CD1c-positive myeloid dendritic cell (primary cell): ENCODE measurements at regions not wholly inside any gene's neighbourhood (a gene's known extent, or its start where the extent isn't known, plus 50 kb on each side); places are given as distances from the start of the nearest gene placed in this dataset.
"Not testable (repeated sequence)": the region's sequence is repeated elsewhere in the genome, so short reads cannot be mapped to it uniquely, and the experiment has no call there.

Experiments
- DNase-seq: peaks from one replicate; pipeline ENCODE4 v3.0.0-alpha.2; 2016; ENCODE audit errors: extremely low spot score

DNA sequence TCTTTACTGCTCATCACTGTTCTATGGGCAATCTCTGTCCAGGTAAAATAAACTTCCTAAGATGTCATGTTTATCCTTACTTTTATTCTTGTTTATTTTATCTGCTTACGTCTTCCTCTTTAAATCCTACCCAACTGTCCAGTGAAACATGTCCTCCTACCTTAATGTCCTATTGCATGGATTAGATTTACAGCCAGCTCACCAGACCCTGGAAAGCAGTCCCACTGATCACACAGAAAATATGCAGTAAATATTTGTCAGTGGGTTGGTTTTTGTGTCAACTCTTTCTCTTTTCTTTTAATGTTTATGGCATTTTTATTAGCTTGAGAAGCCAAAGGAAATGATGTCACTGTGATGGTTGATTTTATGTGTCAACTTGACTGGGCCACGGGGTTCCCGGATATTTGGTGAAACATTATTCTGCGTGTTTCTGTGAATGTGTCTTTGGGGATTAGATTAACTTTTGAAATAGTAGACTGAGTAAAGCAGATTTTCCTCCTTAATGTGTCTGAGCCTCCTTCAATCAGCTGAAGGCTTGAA, 258.3 kb downstream of the SRGAP2C start:
- no peak for DNase-seq

DNA sequence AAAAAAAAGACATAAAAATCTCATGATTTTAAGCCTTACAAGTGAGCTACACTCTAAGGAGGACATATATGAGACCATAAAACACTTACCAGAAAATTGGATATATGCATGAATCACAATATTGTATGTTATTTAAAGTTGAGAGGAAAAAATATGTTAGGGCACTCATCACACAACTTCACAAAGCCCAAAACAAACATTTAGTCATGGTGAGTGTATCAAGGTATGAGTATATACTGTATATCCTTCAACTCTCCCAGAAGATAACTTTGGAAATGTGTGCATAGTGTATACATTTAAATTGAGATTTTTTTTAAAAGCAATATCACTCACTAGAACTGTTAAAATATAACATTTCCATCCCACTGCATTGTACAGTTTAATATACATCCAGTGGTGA, 259.3 kb downstream of the SRGAP2C start:
- no peak for DNase-seq

DNA sequence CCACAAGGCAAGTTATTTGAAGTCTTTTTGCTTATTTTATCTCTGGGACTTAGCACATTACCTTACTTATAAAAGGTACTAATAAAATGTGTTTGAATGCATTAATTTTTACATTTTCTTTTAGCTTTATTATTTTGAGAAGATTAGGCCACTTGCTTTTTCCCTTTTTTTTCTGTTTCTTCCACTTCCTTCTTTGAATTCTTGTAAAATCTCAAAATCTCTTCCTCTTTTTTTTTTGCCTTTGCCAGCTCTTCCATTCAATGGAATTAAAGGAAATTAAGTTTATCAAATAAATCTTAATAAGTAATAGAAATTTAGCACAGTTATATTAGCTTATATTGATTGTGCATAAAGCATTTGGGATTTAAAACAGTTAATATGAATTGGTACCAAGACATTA, 260.9 kb downstream of the SRGAP2C start:
- DNase-seq, result peak; percentile 40

DNA sequence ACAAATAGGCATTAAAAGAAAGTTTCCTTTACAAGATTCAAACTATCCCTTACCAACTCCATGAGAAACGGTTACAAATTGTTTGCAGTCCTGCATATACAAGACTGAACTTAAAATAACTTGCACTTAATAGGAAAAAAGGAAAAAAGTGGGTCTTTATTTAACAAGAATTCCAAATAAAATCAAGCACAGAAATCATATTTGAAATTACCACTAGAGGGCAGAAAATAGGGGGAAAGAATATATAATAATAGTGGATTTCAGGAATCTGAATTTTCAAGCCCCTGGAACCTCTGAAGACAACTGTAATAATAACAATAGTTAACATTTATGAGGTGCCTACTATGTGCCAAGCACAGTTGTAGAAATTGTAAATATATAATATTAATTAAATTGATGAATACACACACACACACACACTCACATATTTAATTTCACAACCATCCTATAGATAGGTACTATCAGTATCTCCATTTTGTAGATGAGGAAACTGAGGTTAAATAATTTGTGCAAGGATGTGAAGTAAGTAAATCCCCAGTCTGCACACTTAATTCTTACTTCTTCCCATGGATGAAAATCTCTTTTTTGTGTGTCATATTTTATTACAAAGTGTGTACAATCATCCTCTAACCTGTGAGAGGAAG, 262.6 kb downstream of the SRGAP2C start:
- not testable (repeated sequence) for DNase-seq

DNA sequence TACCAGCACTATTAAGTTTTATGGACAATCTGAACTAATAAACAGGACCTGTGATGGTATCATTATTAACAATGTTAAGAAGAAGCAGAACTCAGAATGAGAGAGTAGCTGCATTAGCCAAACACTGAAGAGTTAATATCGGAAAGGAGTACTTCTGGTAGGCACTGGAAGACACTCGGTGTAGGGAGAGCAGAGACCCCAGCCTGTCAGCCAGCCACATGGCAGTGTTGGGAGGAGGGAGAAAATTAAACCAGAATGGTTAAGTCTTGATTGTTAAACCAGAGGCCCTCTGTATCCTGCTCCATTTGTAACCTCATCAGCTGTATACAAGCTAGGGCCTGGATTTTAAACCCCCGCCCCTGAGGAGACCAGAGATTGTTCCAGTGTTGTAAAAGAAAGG, 263.3 kb downstream of the SRGAP2C start:
- not testable (repeated sequence) for DNase-seq

DNA sequence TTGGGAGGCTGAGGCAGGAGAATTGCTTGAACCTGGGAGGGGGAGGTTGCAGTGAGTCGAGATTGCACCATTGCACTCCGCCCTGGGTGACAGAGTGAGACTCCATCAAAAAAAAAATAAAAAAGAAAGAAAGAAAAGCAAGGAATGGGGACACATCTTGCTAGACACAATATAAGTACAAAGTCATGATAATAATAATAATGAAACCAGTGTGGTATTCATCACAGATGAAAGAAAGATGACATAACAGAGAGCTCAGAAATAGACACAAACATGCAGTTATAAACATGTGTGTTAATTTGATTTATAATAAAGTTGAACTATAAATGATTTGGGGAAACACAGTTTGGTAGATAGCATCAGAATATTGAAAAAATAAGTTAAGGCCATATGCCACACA, 264.1 kb downstream of the SRGAP2C start:
- no peak for DNase-seq

DNA sequence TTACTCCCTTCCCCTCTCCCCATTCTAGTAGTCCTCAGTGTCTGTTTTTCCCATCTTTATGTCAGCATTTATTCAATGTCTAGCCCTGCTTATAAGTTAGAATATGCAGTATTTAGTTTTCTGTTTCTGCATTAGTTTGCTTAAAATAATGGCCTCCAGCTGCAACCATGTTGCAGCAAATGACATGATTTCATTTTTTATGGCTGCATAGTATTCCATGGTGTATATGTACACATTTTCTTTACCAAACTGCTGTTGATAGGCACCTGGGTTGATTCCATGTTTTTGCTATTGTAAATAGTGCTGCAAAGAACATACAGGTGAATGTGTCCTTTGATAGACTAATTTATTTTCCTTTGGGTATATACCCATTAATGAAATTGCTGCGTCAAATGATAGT, 267.7 kb downstream of the SRGAP2C start:
- no peak for DNase-seq

DNA sequence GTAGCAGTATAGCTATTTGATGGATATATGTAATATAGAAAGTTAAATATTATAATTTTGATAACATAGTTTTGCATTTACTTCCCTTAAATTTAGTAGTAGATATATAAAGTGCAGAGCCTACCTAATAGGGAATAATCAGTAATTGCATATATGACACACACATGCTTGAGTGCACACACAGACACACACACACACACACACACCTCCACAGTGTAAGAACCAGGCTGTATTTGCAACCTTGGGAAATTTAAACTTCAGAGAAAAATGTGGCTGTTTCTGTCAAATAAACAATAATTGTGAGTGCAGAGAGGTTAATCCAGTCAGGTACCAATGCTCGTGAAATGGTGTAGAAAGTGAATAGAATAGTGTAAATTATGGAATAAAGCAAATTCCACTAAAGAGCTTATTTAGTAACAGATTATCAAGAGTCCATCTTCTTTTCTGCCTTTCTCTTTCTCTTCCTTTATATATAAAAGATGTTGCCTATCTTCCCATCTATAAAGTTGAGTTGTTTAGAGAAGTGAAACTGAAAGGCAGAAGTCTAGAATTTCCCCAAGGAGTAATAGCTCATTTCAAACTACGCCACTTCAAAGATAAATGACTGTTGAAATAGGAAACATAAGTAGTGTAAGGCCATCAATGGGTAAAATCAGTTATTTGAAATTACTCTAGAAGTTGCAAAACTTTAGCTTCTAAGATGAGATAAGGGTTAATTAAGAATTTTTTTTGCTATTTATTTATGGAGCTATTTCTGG, 273.7 kb downstream of the SRGAP2C start:
- peak; percentile 85 for DNase-seq

DNA sequence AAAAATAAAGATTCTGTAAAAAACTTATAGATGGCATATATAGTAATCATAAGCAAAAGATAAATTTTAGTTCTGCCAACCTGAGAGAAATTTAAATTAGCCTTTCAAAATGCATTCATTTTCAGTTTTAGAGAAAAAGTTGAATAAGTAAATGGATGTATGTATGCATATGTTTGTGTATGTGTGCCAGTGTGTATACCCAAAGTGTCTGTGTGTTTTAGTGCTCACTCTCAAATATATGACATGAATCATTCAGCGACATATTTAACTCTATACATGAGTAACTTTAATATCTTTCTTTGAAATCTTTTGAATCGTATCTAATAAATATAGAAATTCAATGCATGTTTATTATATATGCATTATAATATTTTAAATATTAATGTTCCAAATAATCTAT, 274.5 kb downstream of the SRGAP2C start:
- no peak for DNase-seq

DNA sequence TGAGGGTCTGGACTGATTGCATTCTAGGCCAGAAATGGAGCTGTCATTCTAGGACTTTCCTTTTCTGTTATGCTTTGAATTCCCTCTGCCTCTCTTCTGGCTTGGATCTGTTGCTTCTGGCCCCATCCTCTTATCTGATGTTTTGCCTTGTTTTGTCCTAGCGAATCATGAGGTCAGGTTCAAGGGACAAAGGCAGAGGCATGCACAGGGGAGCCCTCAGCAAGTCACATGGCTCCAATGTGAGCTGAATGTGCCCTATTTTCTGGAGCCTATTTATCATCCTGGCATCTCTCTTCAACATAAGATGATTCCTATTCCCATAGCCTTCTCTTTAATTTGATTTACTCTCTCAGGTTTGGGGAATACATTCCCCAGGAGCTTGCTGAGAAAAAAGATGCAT, 284.6 kb downstream of the SRGAP2C start:
- DNase-seq, result not testable (repeated sequence)

DNA sequence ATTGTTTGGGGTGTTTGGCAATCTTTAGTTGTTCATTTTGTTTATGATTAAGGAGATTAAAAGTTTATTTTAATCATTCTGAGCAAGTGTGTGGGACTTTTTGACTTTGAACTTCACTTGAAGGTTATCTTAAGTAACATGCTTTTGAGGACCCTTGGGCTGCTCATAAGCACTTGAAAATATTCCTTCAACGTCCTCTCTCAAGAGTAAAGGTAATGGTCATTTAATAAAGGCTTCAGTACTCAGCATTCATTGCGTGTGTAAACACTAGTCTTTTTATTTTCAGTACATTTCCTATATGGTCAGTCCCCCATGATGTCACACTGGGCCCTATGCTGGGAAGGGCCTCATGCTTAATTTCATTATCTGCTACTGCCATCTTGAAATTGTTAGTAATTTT, 285.6 kb downstream of the SRGAP2C start:
- DNase-seq, result not testable (repeated sequence)

DNA sequence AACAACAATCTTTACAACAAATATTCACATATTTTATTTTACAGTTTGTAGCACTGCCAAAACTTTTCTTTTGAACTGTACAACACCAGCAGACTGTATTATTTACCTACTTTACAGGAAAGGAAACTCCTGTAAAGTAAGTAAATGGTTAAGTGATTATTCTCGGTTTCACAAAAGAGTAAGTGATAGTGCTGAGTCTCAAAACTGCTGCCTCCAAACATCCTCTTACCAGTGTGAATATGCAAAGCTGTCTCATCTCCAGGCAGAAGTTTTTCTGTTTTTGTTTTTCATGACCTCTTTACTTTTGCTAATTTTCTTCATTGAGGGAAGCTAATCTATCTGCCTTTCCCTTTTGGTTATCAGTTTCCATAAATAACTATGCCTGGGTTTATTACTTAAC, 286.7 kb downstream of the SRGAP2C start:
- no peak for DNase-seq

DNA sequence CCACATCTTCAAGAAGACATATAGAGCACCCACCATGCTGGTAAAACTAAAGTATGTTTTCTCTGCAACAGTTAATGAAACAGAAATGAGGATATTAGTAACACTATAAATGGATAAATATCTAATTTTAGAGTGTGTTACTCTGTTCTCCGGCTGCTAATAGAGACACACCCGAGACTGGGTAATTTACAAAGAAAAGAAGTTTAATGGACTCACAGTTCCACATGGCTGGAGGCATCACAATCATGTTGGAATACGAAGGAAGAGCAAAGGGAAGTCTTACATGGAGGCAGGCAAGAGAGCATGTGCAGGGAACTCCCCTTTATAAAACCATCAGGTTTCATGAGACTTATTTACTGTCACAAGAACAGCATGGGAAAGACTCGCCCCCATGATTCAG, 287.2 kb downstream of the SRGAP2C start:
- no peak for DNase-seq

DNA sequence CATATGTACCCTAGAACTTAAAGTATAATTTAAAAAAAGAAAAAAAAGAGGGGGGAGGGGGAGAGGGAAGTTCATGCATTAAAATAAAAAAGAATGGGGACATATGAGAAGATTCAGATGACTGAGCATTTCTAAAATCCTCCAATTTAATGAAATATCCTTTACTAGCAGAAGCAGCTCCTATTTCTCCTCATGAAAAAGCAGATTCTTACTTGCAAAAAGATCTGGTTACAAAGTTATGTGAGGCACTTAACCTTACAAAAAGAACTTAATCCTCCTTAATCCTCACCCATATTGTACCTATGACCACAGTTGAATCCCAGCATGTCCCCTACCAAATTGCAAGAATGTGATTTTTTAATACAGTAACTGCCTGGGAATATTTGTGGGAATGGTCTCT, 298.5 kb downstream of the SRGAP2C start:
- no peak for DNase-seq

DNA sequence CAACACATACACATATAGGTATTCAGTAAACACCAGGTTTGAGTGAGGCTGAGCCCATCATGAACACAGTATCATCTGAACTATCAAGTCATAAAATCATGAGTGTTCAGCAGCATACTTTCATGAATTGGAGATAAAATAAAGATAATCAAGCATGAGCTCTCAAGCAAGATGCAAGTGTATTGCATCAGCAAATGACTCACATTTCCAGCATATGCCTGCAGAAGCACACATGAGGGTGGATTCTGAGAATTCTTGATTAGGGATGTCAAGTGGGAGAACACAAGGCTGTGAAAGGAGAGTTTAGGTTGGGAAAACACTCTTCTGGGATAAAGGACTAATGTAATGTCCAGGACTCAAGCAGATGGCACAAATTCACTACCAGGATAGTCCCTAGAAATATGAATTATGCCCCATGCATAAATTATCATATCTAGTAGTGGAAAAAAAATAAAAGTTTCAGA, 299.2 kb downstream of the SRGAP2C start:
- DNase-seq, result no peak

DNA sequence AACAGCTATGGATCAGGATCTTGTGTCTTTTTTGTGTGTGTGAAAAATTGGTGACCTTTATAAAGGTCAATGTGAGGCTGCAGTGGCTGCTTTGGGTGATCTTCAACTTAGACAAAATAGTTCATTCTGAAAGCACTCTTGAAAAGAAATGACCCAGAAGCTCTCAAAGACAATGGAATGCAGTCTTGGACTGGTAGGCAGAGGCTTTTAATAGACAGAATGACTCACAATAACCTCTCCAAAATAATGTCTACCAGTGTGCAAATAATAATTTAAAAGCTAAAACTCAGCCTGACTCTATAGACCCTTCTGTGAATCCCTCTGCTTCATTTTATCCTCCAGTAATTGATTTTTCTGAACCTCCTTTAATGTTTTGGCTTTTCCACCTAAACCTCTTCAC, 310.0 kb downstream of the SRGAP2C start:
- not testable (repeated sequence) for DNase-seq

DNA sequence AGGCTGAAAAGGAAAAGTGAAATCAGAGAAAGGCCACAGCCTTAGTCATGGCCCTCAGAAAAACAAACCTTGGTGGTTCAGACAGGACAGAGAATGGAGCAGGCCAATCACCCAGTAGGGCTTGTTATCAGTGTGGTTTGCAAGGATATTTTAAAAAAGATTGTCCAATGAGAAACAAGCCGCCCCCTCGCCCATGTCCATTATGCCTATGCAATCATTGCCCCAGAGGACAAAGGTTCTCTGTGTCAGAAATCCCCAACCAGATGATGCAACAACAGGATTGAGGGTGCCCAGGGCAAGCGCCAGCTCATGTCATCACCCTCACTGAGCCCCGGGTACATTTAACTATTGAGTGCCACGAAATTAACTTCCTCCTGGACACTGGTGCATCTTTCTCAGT, 326.7 kb downstream of the SRGAP2C start:
- DNase-seq, result peak; percentile 76

DNA sequence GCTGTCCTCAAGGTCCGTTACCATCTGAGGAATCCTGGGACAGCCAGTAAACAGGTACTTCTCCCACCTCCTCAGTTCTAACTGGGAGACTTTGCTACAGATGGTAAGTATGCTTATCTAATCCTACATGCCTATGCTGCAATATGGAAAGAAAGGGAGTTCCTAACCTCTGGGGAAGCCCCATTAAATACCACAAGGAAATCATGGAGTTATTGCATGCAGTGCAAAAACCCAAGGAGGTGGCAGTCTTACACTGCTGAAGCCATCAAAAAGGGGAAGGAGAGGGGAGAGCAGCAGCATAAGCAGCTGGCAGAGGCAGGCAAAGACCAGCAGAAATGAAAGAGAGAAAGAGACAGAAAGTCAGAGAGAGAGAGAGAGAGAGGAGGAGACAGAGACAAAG, 327.1 kb downstream of the SRGAP2C start:
- DNase-seq, result peak; percentile 53

DNA sequence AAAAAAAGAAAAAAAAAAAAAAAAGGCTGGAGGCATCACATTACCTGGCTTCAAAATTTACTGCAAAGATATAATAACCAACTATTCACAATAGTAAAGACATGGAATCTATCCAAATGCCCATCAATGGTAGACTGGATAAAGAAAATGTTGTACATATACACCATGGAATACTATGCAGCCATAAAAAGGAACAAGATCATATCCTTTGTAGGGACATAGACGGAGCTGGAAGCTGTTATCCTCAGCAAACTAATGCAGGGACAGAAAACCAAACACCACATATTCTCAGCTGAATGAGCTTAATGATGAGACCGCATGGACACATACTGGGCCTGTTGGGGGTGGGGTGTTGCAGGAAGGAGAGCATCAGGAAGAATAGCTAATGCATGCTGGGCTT, 330.5 kb downstream of the SRGAP2C start:
- DNase-seq, result no peak

DNA sequence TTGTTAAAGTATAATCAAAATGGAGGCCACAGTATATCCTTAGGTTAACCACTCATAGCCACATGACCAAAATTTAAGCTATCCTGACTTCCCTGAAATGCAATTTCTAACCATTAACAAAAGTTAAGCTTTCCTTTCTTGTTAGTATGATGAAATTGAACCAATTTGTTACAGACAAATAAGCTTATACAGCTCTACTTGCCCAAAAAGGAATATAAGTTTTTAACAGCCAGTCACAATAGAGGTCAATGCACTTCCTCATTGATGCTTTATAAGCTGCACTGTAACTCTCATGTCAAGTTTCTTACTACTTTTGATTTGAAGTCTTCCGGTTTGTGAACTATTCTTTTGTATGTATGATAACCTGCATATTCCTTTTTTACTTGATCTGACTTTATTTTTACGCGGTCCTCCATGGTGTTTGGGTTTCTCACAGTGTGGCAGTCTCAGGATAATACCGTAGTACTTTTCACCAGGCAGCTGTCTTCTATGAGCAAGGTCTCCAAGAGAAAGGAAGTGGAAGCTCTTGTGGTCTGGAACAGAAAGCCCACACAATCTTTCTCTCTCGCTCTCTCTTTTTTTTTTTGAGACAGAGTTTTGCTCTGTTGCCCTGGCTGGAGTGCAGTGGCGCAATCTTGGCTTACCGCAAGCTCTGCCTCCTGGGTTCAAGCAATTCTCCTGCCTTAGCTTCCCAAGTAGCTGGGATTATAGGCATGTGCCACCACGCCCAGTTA, 331.6 kb downstream of the SRGAP2C start:
- DNase-seq, result peak; percentile 79

DNA sequence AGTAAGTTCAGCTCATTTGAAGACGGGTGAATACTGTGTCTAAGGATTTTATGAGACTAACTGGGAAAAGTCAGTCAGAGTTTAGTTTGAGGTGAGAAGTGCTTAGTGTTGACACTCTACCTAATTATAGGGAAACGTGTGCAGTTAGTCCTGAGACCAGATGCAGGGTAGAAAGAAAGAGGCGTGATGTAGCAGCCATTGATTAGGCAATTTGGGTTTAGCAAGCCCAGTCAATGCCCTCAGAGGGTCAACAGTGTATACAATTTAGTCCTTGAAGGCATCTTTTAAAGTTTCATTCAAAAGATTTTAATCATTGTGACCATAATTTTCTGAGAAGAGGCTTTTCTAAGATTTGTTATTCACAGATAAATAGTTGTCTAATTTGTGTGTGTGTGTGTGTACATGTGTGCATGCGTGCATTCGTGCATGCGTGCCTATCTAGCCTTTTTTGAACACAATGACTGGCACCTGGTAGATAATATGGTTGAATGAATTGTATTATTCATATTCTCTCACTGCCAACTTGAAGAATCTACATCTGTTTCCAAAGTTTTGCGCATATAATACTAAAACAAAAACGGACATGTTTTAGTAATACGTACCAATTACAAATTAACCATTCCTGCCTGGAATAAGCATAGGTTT, 332.9 kb downstream of the SRGAP2C start:
- DNase-seq, result peak; percentile 8

DNA sequence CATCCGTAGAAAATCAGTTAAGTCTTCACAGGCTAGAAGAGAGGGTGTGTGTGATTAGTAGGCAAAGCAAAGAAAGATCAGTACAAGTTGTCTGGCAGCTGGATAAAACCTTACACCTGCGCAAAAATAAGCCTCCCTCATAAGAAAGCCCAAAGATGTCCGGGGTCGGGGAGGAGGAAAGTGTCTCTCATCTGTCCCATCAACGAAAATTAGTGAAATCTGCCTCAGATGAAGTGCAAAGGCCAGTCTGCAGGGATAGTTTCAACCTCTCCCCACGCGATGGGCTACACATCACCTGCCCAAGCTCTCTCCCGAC, 333.9 kb downstream of the SRGAP2C start:
- no peak for DNase-seq
